ENCODE measurements at regions not wholly inside any gene's neighbourhood (a gene's known extent, or its start where the extent isn't known, plus 50 kb on each side); places are given as distances from the start of the nearest gene placed in this dataset.

DNA sequence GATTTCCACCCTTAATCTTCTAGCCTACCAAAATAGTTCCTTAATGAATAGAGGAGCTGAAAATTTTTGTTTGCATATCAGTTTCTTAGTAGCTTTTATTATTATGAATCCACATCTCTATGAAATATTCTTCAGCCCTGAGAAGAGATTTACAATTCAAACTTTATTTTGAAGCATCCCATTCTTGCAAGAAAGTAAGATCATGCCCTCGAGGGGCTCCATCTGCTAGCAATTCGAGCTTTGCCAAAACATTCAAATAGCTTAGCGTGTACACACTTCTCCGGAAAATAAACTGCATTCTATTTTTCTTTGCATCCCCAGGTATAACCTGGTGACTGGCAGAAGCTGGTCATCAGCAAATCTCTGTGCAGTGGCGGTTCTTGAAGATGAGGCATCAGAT lies 370.7 kb downstream of the MTRR start:
- no peaks in the 10 kb centered on the region for H3K27me3 ChIP-seq (ENCODE audit: control insufficient read depth, insufficient read depth, low read length)
- no peak overlapping the region for H3K4me3 ChIP-seq (ENCODE audit: low read depth, low read length)
- H3K9ac ChIP-seq (ENCODE audit: low read depth, low read length): no peak overlapping the region
- no peak overlapping the region for H3K27ac ChIP-seq (ENCODE audit: low read depth, low read length)
- no peaks in the 10 kb centered on the region for H3K9me3 ChIP-seq (ENCODE audit: control insufficient read depth, insufficient read depth, low read length)
- no peaks in the 10 kb centered on the region for H3K36me3 ChIP-seq (ENCODE audit: control insufficient read depth, insufficient read depth, low read length)
- H3K4me1 ChIP-seq (ENCODE audit: control insufficient read depth, insufficient read depth, low read length): no peaks in the 10 kb centered on the region

GRCh38 chr5:8241076-8241475 lies 372.1 kb downstream of the MTRR start:
- no peaks in the 10 kb centered on the region for H3K36me3 ChIP-seq (ENCODE audit: control insufficient read depth, insufficient read depth, low read length)
- no peaks in the 10 kb centered on the region for H3K4me1 ChIP-seq (ENCODE audit: control insufficient read depth, insufficient read depth, low read length)
- H3K27ac ChIP-seq (ENCODE audit: low read depth, low read length): no peak overlapping the region
- H3K4me3 ChIP-seq (ENCODE audit: low read depth, low read length): no peak overlapping the region
- no peaks in the 10 kb centered on the region for H3K9me3 ChIP-seq (ENCODE audit: control insufficient read depth, insufficient read depth, low read length)
- no peak overlapping the region for H3K9ac ChIP-seq (ENCODE audit: low read depth, low read length)
- no peaks in the 10 kb centered on the region for H3K27me3 ChIP-seq (ENCODE audit: control insufficient read depth, insufficient read depth, low read length)

- no peaks in the 10 kb centered on the region for H3K9me3 ChIP-seq (ENCODE audit: control insufficient read depth, insufficient read depth, low read length)
- no peak overlapping the region for H3K9ac ChIP-seq (ENCODE audit: low read depth, low read length)
- no peaks in the 10 kb centered on the region for H3K27me3 ChIP-seq (ENCODE audit: control insufficient read depth, insufficient read depth, low read length)
- no peak overlapping the region for H3K27ac ChIP-seq (ENCODE audit: low read depth, low read length)
- no peaks in the 10 kb centered on the region for H3K36me3 ChIP-seq (ENCODE audit: control insufficient read depth, insufficient read depth, low read length)
- no peaks in the 10 kb centered on the region for H3K4me1 ChIP-seq (ENCODE audit: control insufficient read depth, insufficient read depth, low read length)
- H3K4me3 ChIP-seq (ENCODE audit: low read depth, low read length): no peak overlapping the region
Observed at GRCh38 chr5:8241558-8241957, 372.6 kb downstream of the MTRR start.

- no peaks in the 10 kb centered on the region for H3K9me3 ChIP-seq (ENCODE audit: control insufficient read depth, insufficient read depth, low read length)
- H3K4me1 ChIP-seq (ENCODE audit: control insufficient read depth, insufficient read depth, low read length): no peaks in the 10 kb centered on the region
- H3K27ac ChIP-seq (ENCODE audit: low read depth, low read length): no peak overlapping the region
- no peaks in the 10 kb centered on the region for H3K36me3 ChIP-seq (ENCODE audit: control insufficient read depth, insufficient read depth, low read length)
- no peak overlapping the region for H3K9ac ChIP-seq (ENCODE audit: low read depth, low read length)
- H3K27me3 ChIP-seq (ENCODE audit: control insufficient read depth, insufficient read depth, low read length): no peaks in the 10 kb centered on the region
- H3K4me3 ChIP-seq (ENCODE audit: low read depth, low read length): no peak overlapping the region
Observed at GRCh38 chr5:8247049-8247899, 378.3 kb downstream of the MTRR start.

- no peak overlapping the region for H3K4me3 ChIP-seq (ENCODE audit: low read depth, low read length)
- H3K36me3 ChIP-seq (ENCODE audit: control insufficient read depth, insufficient read depth, low read length): no peaks in the 10 kb centered on the region
- 0 out of 2 replicates have a peak, but pooled peaks cover under 1% of the 10 kb centered on the region for H3K4me1 ChIP-seq (ENCODE audit: control insufficient read depth, insufficient read depth, low read length)
- H3K9ac ChIP-seq (ENCODE audit: low read depth, low read length): no peak overlapping the region
- no peak overlapping the region for H3K27ac ChIP-seq (ENCODE audit: low read depth, low read length)
- no peaks in the 10 kb centered on the region for H3K9me3 ChIP-seq (ENCODE audit: control insufficient read depth, insufficient read depth, low read length)
- H3K27me3 ChIP-seq (ENCODE audit: control insufficient read depth, insufficient read depth, low read length): no peaks in the 10 kb centered on the region
Observed at GRCh38 chr5:8253376-8253775, 384.4 kb downstream of the MTRR start.

DNA sequence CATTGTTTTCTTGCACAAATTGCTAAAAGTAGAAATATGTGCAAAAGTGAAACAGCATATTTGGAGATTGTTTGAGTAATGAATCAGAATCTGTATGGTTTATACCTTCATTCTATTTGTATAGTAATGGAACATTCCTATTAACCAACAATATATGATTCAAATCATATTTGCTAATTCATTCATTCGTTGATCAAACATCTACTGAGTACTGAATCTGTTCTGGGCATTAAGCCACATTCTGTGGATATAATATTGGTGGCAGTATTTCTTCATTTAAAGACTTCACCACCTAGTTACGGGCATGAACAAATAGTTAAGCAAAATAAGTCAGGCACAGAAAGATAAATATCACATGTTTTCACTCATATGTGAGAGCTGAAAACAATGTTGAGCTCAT lies 385.7 kb downstream of the MTRR start:
- H3K36me3 ChIP-seq (ENCODE audit: control insufficient read depth, insufficient read depth, low read length): no peaks in the 10 kb centered on the region
- no peak overlapping the region for H3K4me3 ChIP-seq (ENCODE audit: low read depth, low read length)
- H3K27me3 ChIP-seq (ENCODE audit: control insufficient read depth, insufficient read depth, low read length): no peaks in the 10 kb centered on the region
- H3K4me1 ChIP-seq (ENCODE audit: control insufficient read depth, insufficient read depth, low read length): peaks cover 9% of the 10 kb centered on the region
- H3K27ac ChIP-seq (ENCODE audit: low read depth, low read length): no peak overlapping the region
- H3K9ac ChIP-seq (ENCODE audit: low read depth, low read length): no peak overlapping the region
- H3K9me3 ChIP-seq (ENCODE audit: control insufficient read depth, insufficient read depth, low read length): no peaks in the 10 kb centered on the region

DNA sequence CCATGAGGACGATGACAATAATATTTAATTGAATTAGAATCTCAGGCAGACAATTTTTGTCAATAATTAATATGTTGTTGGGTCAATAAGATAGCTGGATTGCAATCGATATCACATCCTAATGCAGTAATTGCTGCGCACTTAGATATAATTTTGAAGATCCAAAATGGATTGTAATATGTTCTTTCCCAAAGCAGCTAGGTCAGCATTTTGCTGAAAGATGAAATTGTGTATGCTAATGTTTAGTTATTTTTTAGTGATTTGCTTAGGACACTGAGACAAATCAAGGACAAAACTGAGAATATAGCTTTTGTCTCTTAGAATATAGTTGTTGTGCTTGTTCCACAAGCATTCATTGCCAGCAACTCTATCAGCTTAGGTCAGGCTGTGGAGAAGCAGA lies 389.9 kb downstream of the MTRR start:
- no peak overlapping the region for H3K9ac ChIP-seq (ENCODE audit: low read depth, low read length)
- peaks cover 9% of the 10 kb centered on the region for H3K4me1 ChIP-seq (ENCODE audit: control insufficient read depth, insufficient read depth, low read length)
- H3K9me3 ChIP-seq (ENCODE audit: control insufficient read depth, insufficient read depth, low read length): no peaks in the 10 kb centered on the region
- no peaks in the 10 kb centered on the region for H3K27me3 ChIP-seq (ENCODE audit: control insufficient read depth, insufficient read depth, low read length)
- H3K36me3 ChIP-seq (ENCODE audit: control insufficient read depth, insufficient read depth, low read length): no peaks in the 10 kb centered on the region
- no peak overlapping the region for H3K27ac ChIP-seq (ENCODE audit: low read depth, low read length)
- H3K4me3 ChIP-seq (ENCODE audit: low read depth, low read length): no peak overlapping the region; the same call in 1 of the 2 replicates

DNA sequence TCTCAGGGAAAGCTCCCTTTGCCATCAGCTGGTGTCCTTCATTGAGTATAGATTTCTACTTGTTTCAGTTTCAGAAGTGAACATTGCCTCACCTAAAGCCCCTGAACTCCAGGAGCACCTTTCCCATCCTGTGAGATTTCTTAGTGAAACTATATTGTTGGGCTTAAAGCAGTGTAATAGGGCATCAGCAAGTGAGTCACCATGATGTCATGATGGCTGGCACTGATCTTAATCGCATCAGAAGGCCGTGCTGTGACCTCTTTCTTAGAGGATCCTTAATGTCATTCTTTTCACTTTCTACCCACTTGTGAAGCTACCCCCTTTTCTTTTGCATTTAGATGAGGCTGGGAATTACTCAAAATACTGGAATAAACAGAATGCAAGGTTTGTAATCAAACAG lies 401.3 kb downstream of the MTRR start:
- no peak overlapping the region for H3K9ac ChIP-seq (ENCODE audit: low read depth, low read length)
- no peaks in the 10 kb centered on the region for H3K27me3 ChIP-seq (ENCODE audit: control insufficient read depth, insufficient read depth, low read length)
- H3K27ac ChIP-seq (ENCODE audit: low read depth, low read length): no peak overlapping the region
- no peaks in the 10 kb centered on the region for H3K9me3 ChIP-seq (ENCODE audit: control insufficient read depth, insufficient read depth, low read length)
- H3K4me3 ChIP-seq (ENCODE audit: low read depth, low read length): no peak overlapping the region
- no peaks in the 10 kb centered on the region for H3K4me1 ChIP-seq (ENCODE audit: control insufficient read depth, insufficient read depth, low read length)
- no peaks in the 10 kb centered on the region for H3K36me3 ChIP-seq (ENCODE audit: control insufficient read depth, insufficient read depth, low read length)

DNA sequence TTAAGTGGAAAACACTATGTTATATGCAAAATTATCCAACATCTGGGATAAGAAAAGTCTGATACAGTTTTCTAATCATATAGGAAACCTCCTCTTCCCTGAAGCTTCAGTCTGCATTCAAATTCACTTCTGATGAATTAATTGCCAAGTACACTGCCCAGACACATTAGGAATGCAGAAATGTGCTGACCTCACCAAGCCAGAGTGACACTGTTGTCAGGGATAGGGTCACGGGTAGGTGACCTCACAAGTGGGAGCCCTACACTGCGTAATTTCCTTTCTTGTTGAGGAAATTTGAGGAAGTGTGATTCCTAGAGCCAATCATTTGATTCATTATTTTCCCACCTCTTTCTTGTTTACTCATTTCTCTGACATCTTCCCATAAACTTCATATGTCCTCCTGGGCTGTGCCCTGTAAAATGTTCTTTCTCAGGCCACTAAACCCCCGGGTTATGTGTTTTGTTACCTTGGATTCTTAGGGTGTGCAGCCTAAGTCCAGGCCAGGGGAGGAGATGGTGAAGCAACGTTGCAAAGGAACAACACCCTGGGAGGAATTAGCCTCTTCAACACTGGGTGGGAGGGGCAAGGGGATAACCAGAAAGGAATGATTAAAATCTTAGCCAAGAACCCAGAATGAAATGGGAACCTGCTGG lies 411.9 kb downstream of the MTRR start:
- H3K9me3 ChIP-seq (ENCODE audit: control insufficient read depth, insufficient read depth, low read length): no peaks in the 10 kb centered on the region
- no peaks in the 10 kb centered on the region for H3K4me1 ChIP-seq (ENCODE audit: control insufficient read depth, insufficient read depth, low read length)
- no peak overlapping the region for H3K9ac ChIP-seq (ENCODE audit: low read depth, low read length)
- H3K27ac ChIP-seq (ENCODE audit: low read depth, low read length): no peak overlapping the region
- no peaks in the 10 kb centered on the region for H3K36me3 ChIP-seq (ENCODE audit: control insufficient read depth, insufficient read depth, low read length)
- H3K27me3 ChIP-seq (ENCODE audit: control insufficient read depth, insufficient read depth, low read length): no peaks in the 10 kb centered on the region
- no peak overlapping the region for H3K4me3 ChIP-seq (ENCODE audit: low read depth, low read length)

- Histone ChIP-seq H3K9me3 (ENCODE audit: control insufficient read depth, insufficient read depth, low read length) (no peaks in the 10 kb centered on the region), H3K27me3 (ENCODE audit: control insufficient read depth, insufficient read depth, low read length) (no peaks in the 10 kb centered on the region), H3K4me1 (ENCODE audit: control insufficient read depth, insufficient read depth, low read length) (no peaks in the 10 kb centered on the region), H3K4me3 (ENCODE audit: low read depth, low read length) (no peak overlapping the region), H3K9ac (ENCODE audit: low read depth, low read length) (no peak overlapping the region), H3K27ac (ENCODE audit: low read depth, low read length) (no peak overlapping the region), H3K36me3 (ENCODE audit: control insufficient read depth, insufficient read depth, low read length) (no peaks in the 10 kb centered on the region)
Observed at GRCh38 chr5:8288334-8288733, 419.4 kb downstream of the MTRR start.

DNA sequence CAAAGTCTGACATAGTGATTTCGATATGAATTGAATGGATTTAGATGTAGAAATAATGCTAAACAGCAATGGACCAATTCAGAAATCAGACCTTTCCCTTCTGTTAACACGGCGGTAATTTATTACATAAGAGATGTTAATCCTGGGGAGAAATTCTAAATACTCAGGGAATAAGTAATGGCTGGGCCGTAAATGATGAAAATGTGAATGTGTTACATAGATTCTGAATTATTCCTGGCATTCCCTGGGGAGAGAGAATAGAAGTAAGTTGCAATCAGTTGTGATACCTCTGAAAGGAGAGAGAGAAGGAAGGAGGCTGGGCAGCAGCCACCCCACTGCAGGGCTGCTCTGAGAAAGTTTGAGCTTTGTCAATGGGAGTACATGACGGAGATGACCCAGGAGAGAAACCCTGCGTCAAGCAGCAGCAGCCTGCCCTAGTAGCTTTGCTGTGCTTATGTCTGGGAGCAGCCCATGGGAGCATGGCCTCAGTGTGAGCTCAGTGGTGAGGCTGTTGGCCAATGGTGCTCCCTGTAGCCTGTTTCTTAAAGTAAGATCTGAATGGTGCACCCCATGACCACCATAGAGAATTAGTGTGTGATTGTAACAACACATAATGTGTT lies 420.1 kb downstream of the MTRR start:
- no peaks in the 10 kb centered on the region for H3K27me3 ChIP-seq (ENCODE audit: control insufficient read depth, insufficient read depth, low read length)
- no peaks in the 10 kb centered on the region for H3K9me3 ChIP-seq (ENCODE audit: control insufficient read depth, insufficient read depth, low read length)
- no peak overlapping the region for H3K27ac ChIP-seq (ENCODE audit: low read depth, low read length)
- no peaks in the 10 kb centered on the region for H3K36me3 ChIP-seq (ENCODE audit: control insufficient read depth, insufficient read depth, low read length)
- H3K4me3 ChIP-seq (ENCODE audit: low read depth, low read length): no peak overlapping the region
- no peak overlapping the region for H3K9ac ChIP-seq (ENCODE audit: low read depth, low read length)
- no peaks in the 10 kb centered on the region for H3K4me1 ChIP-seq (ENCODE audit: control insufficient read depth, insufficient read depth, low read length)
